Omental fat pad (tissue), 3 donors: ENCODE measurements at regions not wholly inside any gene's neighbourhood (a gene's known extent, or its start where the extent isn't known, plus 50 kb on each side); places are given as distances from the start of the nearest gene placed in this dataset.

Experiments
- ATAC-seq: fragments of 150-250 bp; one replicate; pipeline ENCODE4 v1.9.1; 2016; ENCODE audit warnings: mild to moderate bottlenecking, moderate library complexity; ENCODE audit not compliant: low FRiP score
- DNase-seq: peaks from one replicate; pipeline ENCODE4 v3.0.0-alpha.2; 2019; ENCODE audit warnings: low spot score
- CTCF ChIP-seq, 3 donors: fragments of 450-650 bp; IDR thresholded peaks; one replicate each; pipeline ENCODE4 v1.5.1; 2016 to 2017; ENCODE audit warnings: antibody characterized with exemption in 3 of 3, mild to moderate bottlenecking in 3 of 3, moderate library complexity in 2 of 3

GRCh38 chr15:95470997-95471689, 859.4 kb upstream of the NR2F2 start:
- ATAC-seq (peak; percentile 23), DNase-seq (no peak)
- no peak for TF ChIP-seq CTCF (IDR thresholded peaks at IDR 0.05)

GRCh38 chr15:95471690-95472086, 858.8 kb upstream of the NR2F2 start:
- no peak for ATAC-seq
- TF ChIP-seq CTCF (IDR thresholded peaks at IDR 0.05), result no peak
- no peak for DNase-seq

GRCh38 chr15:95475067-95475466, 855.4 kb upstream of the NR2F2 start:
- ATAC-seq (no peak), DNase-seq (no peak)
- no peak for TF ChIP-seq CTCF (IDR thresholded peaks at IDR 0.05)

GRCh38 chr15:95479308-95479707, 851.2 kb upstream of the NR2F2 start:
- DNase-seq (no peak), ATAC-seq (no peak)
- no peak for TF ChIP-seq CTCF (IDR thresholded peaks at IDR 0.05)

GRCh38 chr15:95485367-95485766, 845.1 kb upstream of the NR2F2 start:
- no peak for TF ChIP-seq CTCF (IDR thresholded peaks at IDR 0.05)
- ATAC-seq (no peak), DNase-seq (no peak)

GRCh38 chr15:95486224-95486623, 844.3 kb upstream of the NR2F2 start:
- TF ChIP-seq CTCF (IDR thresholded peaks at IDR 0.05), result no peak
- no peak for DNase-seq
- ATAC-seq, result no peak

GRCh38 chr15:95489103-95489502, 841.4 kb upstream of the NR2F2 start:
- ATAC-seq (no peak), DNase-seq (no peak)
- no peak for TF ChIP-seq CTCF (IDR thresholded peaks at IDR 0.05)
